GM23338 (cell line): ENCODE measurements at regions not wholly inside any gene's neighbourhood (a gene's known extent, or its start where the extent isn't known, plus 50 kb on each side); places are given as distances from the start of the nearest gene placed in this dataset.

Experiments used
- ATAC-seq: fragments of 200-7000 bp; cut with Tn5 transposase; 3 replicates; pipeline ENCODE4 v1.9.1; 2020
- DNase-seq: peaks from one replicate; pipeline ENCODE4 v3.0.0-alpha.2; 2015; ENCODE audit warnings: low spot score
- H2AFZ ChIP-seq: fragments of 200-600 bp; sonication (generic); 2 replicates; pipeline ENCODE4 v1.8.0; 2016; ENCODE audit warnings: antibody characterized with exemption, mild to moderate bottlenecking, moderate library complexity
- H3F3A ChIP-seq: fragments of 200-600 bp; sonication (generic); replicated peaks from 2 replicates; pipeline ENCODE4 v1.8.0; 2017; ENCODE audit warnings: antibody characterized with exemption, mixed run types, low read depth
- H3K27ac ChIP-seq: fragments of 200-600 bp; sonication (generic); 2 replicates; pipeline ENCODE4 v1.6.1; 2016; ENCODE audit warnings: low read depth
- H3K27me3 ChIP-seq: fragments of 200-600 bp; sonication (generic); 2 replicates; pipeline ENCODE4 v1.8.0; 2016; ENCODE audit warnings: mild to moderate bottlenecking, mixed run types, moderate library complexity; ENCODE audit not compliant: insufficient read depth
- H3K36me3 ChIP-seq: fragments of 200-600 bp; sonication (generic); 2 replicates; pipeline ENCODE4 v1.8.0; 2016; ENCODE audit warnings: mild to moderate bottlenecking; ENCODE audit not compliant: insufficient read depth
- H3K4me1 ChIP-seq: fragments of 200-600 bp; sonication (generic); 2 replicates; pipeline ENCODE4 v1.8.0; 2016; ENCODE audit warnings: mild to moderate bottlenecking, moderate library complexity; ENCODE audit not compliant: insufficient read depth
- H3K4me2 ChIP-seq: fragments of 200-600 bp; sonication (generic); 2 replicates; pipeline ENCODE4 v1.7.1; 2017; ENCODE audit warnings: mixed run types
- H3K4me3 ChIP-seq: fragments of 200-600 bp; sonication (generic); 2 replicates; pipeline ENCODE4 v1.6.1; 2016; ENCODE audit warnings: mixed run types
- H3K79me2 ChIP-seq: fragments of 200-600 bp; sonication (generic); replicated peaks from 2 replicates; pipeline ENCODE4 v1.8.0; 2017; ENCODE audit warnings: mild to moderate bottlenecking; ENCODE audit not compliant: insufficient read depth
- H3K9me2 ChIP-seq: fragments of 200-600 bp; sonication (generic); 2 replicates; pipeline ENCODE4 v1.8.0; 2017; ENCODE audit not compliant: insufficient read depth
- H4K20me1 ChIP-seq: fragments of 200-600 bp; sonication (generic); replicated peaks from 2 replicates; pipeline ENCODE4 v1.8.0; 2017; ENCODE audit warnings: mild to moderate bottlenecking; ENCODE audit not compliant: insufficient read depth
- H3K27ac Mint-ChIP-seq: 2 replicates; pipeline ENCODE4 v1.8.0; 2020; ENCODE audit warnings: inconsistent platforms, mild to moderate bottlenecking, moderate library complexity, mixed read lengths
- H3K27me3 Mint-ChIP-seq: 3 replicates; pipeline ENCODE4 v1.8.0; 2022; ENCODE audit warnings: low read depth, mild to moderate bottlenecking, moderate library complexity, mixed read lengths, inconsistent platforms; ENCODE audit not compliant: insufficient read depth, poor library complexity
- H3K36me3 Mint-ChIP-seq: 3 replicates; pipeline ENCODE4 v1.8.0; 2021; ENCODE audit warnings: low read depth, mild to moderate bottlenecking, inconsistent platforms, moderate library complexity, mixed read lengths
- H3K4me1 Mint-ChIP-seq: 3 replicates; pipeline ENCODE4 v1.8.0; 2020; ENCODE audit warnings: mild to moderate bottlenecking, inconsistent platforms, mixed read lengths
- H3K4me3 Mint-ChIP-seq: 3 replicates; pipeline ENCODE4 v1.8.0; 2021; ENCODE audit warnings: moderate library complexity, mild to moderate bottlenecking, inconsistent platforms, mixed read lengths
- H3K9me3 Mint-ChIP-seq: 3 replicates; pipeline ENCODE4 v1.8.0; 2020; ENCODE audit warnings: moderate library complexity, mild to moderate bottlenecking, inconsistent platforms, mixed read lengths
- CREB1 ChIP-seq: fragments of 250-450 bp; sonication (Bioruptor Pico); IDR thresholded peaks from 2 replicates; pipeline ENCODE4 v1.5.0; 2020; ENCODE audit warnings: low read depth, mild to moderate bottlenecking, moderate library complexity
- CTCF ChIP-seq, 2 experiments: fragments of 200-600 bp in 1 of 2; sonication (generic) in 1 of 2; conservative IDR thresholded peaks; 2 replicates each; pipeline versions ENCODE4 v1.5.1 to v1.6.1; 2016 to 2017; ENCODE audit warnings: antibody characterized with exemption in 2 of 2, low read depth in 2 of 2, mild to moderate bottlenecking in 2 of 2, moderate library complexity in 1 of 2
- ETS1 ChIP-seq: IDR thresholded peaks from 2 replicates; pipeline ENCODE4 v1.6.1; 2016; ENCODE audit warnings: antibody characterized with exemption
- EZH2 ChIP-seq: fragments of 200-600 bp; sonication (generic); IDR thresholded peaks from one replicate; pipeline ENCODE4 v1.8.0; 2017; ENCODE audit warnings: antibody characterized with exemption, mild to moderate bottlenecking, low read depth; ENCODE audit not compliant: unreplicated experiment
- EZH2phosphoT487 ChIP-seq: fragments of 200-600 bp; sonication (generic); IDR thresholded peaks from one replicate; pipeline ENCODE4 v1.8.1; 2018; ENCODE audit warnings: antibody characterized with exemption; ENCODE audit not compliant: unreplicated experiment
- JUNB ChIP-seq: IDR thresholded peaks from one replicate; pipeline ENCODE4 v1.6.1; 2016; ENCODE audit warnings: antibody characterized with exemption; ENCODE audit not compliant: unreplicated experiment
- NANOG ChIP-seq: IDR thresholded peaks from 2 replicates; pipeline ENCODE4 v1.6.1; 2016; ENCODE audit warnings: antibody characterized with exemption, borderline replicate concordance
- POLR2AphosphoS5 ChIP-seq: IDR thresholded peaks from 2 replicates; pipeline ENCODE4 v1.6.1; 2016; ENCODE audit warnings: antibody characterized with exemption, low read depth
- REST ChIP-seq: IDR thresholded peaks from one replicate; pipeline ENCODE4 v1.6.1; 2018; ENCODE audit warnings: antibody characterized with exemption; ENCODE audit not compliant: unreplicated experiment
- STAT1 ChIP-seq: IDR thresholded peaks from one replicate; pipeline ENCODE4 v1.6.1; 2016; ENCODE audit warnings: antibody characterized with exemption; ENCODE audit not compliant: unreplicated experiment
- ZNF114 ChIP-seq: fragments of 250-450 bp; sonication (Bioruptor Pico); IDR thresholded peaks from 2 replicates; pipeline ENCODE4 v1.5.0; 2020; ENCODE audit warnings: mild to moderate bottlenecking, moderate library complexity
- ZNF331 ChIP-seq: fragments of 250-450 bp; sonication (Bioruptor Pico); IDR thresholded peaks from 2 replicates; pipeline ENCODE4 v1.5.0; 2020; ENCODE audit warnings: low read depth, mild to moderate bottlenecking, moderate library complexity
- ZNF462 ChIP-seq: fragments of 250-450 bp; sonication (Bioruptor Pico); IDR thresholded peaks from 2 replicates; pipeline ENCODE4 v1.5.0; 2020; ENCODE audit warnings: mild to moderate bottlenecking, moderate library complexity

DNA sequence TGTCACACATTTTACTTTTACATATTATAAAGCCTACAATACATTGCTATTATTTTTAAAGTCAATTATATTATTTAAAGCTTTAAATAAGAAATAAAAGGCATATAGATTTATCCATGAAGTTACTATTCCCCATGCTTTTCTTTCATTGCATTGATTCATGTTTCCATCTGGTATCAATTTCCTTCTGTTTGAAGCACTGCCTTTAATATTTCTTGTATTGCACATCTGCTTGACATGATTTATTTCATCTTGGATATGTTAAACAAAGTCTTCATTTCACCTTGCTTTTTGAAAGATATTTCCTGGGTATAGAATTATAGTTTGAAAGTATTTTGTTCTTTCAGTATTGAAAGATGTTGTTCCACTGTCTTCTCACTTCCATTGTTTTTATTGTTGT lies 174.3 kb upstream of the MBNL1 start:
- Histone ChIP-seq H3F3A (no peaks in the 10 kb centered on the region), H3K27ac (no peak overlapping the region), H3K9me2 (no peaks in the 10 kb centered on the region), H3K79me2 (no peaks in the 10 kb centered on the region), H3K4me2 (no peak overlapping the region), H3K4me1 (peaks cover 10% of the 10 kb centered on the region; the same call in 1 of the 2 replicates), H3K27me3 (no peaks in the 10 kb centered on the region), H3K4me3 (no peak overlapping the region), H4K20me1 (no peaks in the 10 kb centered on the region), H2AFZ (no peak overlapping the region), H3K36me3 (no peaks in the 10 kb centered on the region)
- ATAC-seq (no peak), DNase-seq (no peak)
- H3K27me3 Mint-ChIP-seq = no peaks in the 10 kb centered on the region
- H3K9me3 Mint-ChIP-seq = no peaks in the 10 kb centered on the region
- H3K4me1 Mint-ChIP-seq = peaks cover 7% of the 10 kb centered on the region; the same call in 2 of the 3 replicates
- H3K4me3 Mint-ChIP-seq = no peak overlapping the region
- no peaks in the 10 kb centered on the region for H3K36me3 Mint-ChIP-seq
- no peak overlapping the region for H3K27ac Mint-ChIP-seq
- TF ChIP-seq ZNF114 (CRISPR knock-in tag) (no peak), ZNF331 (no peak), ETS1 (no peak), ZNF462 (CRISPR knock-in tag) (no peak), EZH2 (no peak), NANOG (no peak), POLR2AphosphoS5 (no peak), JUNB (no peak), STAT1 (no peak), CREB1 (CRISPR knock-in tag) (no peak), CTCF (conservative IDR thresholded peaks at IDR 0.05; ENCODE audit: low read depth in 2 of 2) (no peak), REST (no peak), EZH2phosphoT487 (no peak)
